ENCODE measurements at regions not wholly inside any gene's neighbourhood (a gene's known extent, or its start where the extent isn't known, plus 50 kb on each side); places are given as distances from the start of the nearest gene placed in this dataset.

GRCh38 chr18:27473318-27473717 is 288.2 kb upstream of the CHST9 start:
- TF ChIP-seq CTCF (conservative IDR thresholded peaks at IDR 0.05 in 1 of 2, IDR thresholded peaks at IDR 0.05 in 1 of 2; ENCODE audit: low read depth in 1 of 2, low read length in 2 of 2) (no peak), EZH2 (IDR thresholded peaks at IDR 0.05; ENCODE audit: low read length, missing control alignments) (no peak)

Data from fibroblast of lung (primary cell).